PC-3 (cell line): ENCODE measurements at regions not wholly inside any gene's neighbourhood (a gene's known extent, or its start where the extent isn't known, plus 50 kb on each side); places are given as distances from the start of the nearest gene placed in this dataset.

ENCODE experiments used
- EZH2 ChIP-seq: fragments of 300-600 bp; sonication (generic); IDR thresholded peaks from one replicate; pipeline ENCODE4 v1.6.1; 2017; ENCODE audit warnings: antibody characterized with exemption, mild to moderate bottlenecking, low read length; ENCODE audit not compliant: unreplicated experiment
- EZH2phosphoT487 ChIP-seq: fragments of 300-600 bp; sonication (generic); IDR thresholded peaks from 2 replicates; pipeline ENCODE4 v1.6.1; 2018; ENCODE audit warnings: mild to moderate bottlenecking, antibody characterized with exemption, low read length, borderline replicate concordance
- TF ChIP-seq, protein P1 (sequence below): fragments of 300-600 bp; sonication (generic); conservative IDR thresholded peaks from 2 replicates; pipeline ENCODE4 v1.5.1; 2017; ENCODE audit warnings: antibody characterized with exemption, low read depth, mild to moderate bottlenecking, low read length

DNA sequence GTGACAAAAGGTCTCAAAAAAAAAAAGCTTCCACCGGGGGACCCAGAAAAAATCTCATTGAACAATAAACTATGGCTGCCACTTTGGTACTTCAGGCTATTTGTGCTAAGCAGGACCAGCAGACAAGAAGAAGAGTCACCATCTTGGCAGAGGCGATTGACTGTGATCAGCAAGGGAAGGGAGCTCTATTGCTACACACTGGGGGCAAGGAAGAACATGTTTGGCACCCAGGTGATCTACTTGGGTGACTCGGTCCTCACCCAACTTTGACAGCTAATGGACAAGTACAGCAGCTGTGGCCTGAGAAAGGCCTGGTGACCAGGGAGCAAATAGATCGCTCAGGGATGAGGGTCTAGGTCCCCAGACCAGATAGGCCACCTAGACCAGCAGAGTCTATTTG lies 53.4 kb upstream of the SRP9 start:
- TF ChIP-seq, protein P1, sequence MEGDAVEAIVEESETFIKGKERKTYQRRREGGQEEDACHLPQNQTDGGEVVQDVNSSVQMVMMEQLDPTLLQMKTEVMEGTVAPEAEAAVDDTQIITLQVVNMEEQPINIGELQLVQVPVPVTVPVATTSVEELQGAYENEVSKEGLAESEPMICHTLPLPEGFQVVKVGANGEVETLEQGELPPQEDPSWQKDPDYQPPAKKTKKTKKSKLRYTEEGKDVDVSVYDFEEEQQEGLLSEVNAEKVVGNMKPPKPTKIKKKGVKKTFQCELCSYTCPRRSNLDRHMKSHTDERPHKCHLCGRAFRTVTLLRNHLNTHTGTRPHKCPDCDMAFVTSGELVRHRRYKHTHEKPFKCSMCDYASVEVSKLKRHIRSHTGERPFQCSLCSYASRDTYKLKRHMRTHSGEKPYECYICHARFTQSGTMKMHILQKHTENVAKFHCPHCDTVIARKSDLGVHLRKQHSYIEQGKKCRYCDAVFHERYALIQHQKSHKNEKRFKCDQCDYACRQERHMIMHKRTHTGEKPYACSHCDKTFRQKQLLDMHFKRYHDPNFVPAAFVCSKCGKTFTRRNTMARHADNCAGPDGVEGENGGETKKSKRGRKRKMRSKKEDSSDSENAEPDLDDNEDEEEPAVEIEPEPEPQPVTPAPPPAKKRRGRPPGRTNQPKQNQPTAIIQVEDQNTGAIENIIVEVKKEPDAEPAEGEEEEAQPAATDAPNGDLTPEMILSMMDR: no peak
- TF ChIP-seq EZH2 (no peak), EZH2phosphoT487 (no peak)
